ENCODE measurements at regions not wholly inside any gene's neighbourhood (a gene's known extent, or its start where the extent isn't known, plus 50 kb on each side); places are given as distances from the start of the nearest gene placed in this dataset.

- TF ChIP-seq, protein P1, sequence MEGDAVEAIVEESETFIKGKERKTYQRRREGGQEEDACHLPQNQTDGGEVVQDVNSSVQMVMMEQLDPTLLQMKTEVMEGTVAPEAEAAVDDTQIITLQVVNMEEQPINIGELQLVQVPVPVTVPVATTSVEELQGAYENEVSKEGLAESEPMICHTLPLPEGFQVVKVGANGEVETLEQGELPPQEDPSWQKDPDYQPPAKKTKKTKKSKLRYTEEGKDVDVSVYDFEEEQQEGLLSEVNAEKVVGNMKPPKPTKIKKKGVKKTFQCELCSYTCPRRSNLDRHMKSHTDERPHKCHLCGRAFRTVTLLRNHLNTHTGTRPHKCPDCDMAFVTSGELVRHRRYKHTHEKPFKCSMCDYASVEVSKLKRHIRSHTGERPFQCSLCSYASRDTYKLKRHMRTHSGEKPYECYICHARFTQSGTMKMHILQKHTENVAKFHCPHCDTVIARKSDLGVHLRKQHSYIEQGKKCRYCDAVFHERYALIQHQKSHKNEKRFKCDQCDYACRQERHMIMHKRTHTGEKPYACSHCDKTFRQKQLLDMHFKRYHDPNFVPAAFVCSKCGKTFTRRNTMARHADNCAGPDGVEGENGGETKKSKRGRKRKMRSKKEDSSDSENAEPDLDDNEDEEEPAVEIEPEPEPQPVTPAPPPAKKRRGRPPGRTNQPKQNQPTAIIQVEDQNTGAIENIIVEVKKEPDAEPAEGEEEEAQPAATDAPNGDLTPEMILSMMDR (IDR thresholded peaks at IDR 0.05; ENCODE audit: low read depth, low read length) = no peak
- no peak for TF ChIP-seq EZH2phosphoT487 (IDR thresholded peaks at IDR 0.05; ENCODE audit: low read depth)
Observed at GRCh38 chr2:23107327-23107941, 277.5 kb upstream of the KLHL29 start.
